HCT116 (cell line): ENCODE measurements at regions not wholly inside any gene's neighbourhood (a gene's known extent, or its start where the extent isn't known, plus 50 kb on each side); places are given as distances from the start of the nearest gene placed in this dataset.

ENCODE experiments used
- EZH2 ChIP-seq: fragments of 200-600 bp; sonication (generic); IDR thresholded peaks from 2 replicates; pipeline ENCODE4 v1.6.1; 2017; ENCODE audit warnings: antibody characterized with exemption, mixed run types
- EZH2phosphoT487 ChIP-seq: fragments of 200-600 bp; IDR thresholded peaks from 2 replicates; pipeline ENCODE4 v1.6.1; 2018; ENCODE audit warnings: antibody characterized with exemption, borderline replicate concordance
- JUND ChIP-seq: IDR thresholded peaks from 2 replicates; pipeline ENCODE4 v1.6.1; 2012
- POLR2A ChIP-seq: IDR thresholded peaks from 2 replicates; pipeline ENCODE4 v1.7.0; 2011; ENCODE audit warnings: borderline replicate concordance; ENCODE audit not compliant: insufficient read depth, insufficient read length; ENCODE audit errors: extremely low read depth
- RAD21 ChIP-seq: IDR thresholded peaks from 2 replicates; pipeline ENCODE4 v1.6.1; 2012; ENCODE audit warnings: low read depth, mild to moderate bottlenecking
- TF ChIP-seq, protein P1 (sequence below), 3 experiments: fragments of 200-600 bp in 1 of 3; sonication (generic) in 1 of 3; IDR thresholded peaks in 2 of 3; conservative IDR thresholded peaks in 1 of 3; 2 replicates each; pipeline ENCODE4 v1.5.1; 2012 to 2017; ENCODE audit warnings: low read depth in 2 of 3, low read length in 2 of 3, antibody characterized with exemption in 1 of 3, borderline replicate concordance in 1 of 3, control low read depth in 1 of 3, mild to moderate bottlenecking in 1 of 3, mixed read lengths in 1 of 3, mixed run types in 1 of 3, moderate library complexity in 1 of 3; ENCODE audit not compliant: insufficient read depth in 1 of 3
- TF ChIP-seq, protein P2 (sequence below): IDR thresholded peaks from 2 replicates; pipeline ENCODE4 v1.6.1; 2012; ENCODE audit warnings: low read depth

DNA sequence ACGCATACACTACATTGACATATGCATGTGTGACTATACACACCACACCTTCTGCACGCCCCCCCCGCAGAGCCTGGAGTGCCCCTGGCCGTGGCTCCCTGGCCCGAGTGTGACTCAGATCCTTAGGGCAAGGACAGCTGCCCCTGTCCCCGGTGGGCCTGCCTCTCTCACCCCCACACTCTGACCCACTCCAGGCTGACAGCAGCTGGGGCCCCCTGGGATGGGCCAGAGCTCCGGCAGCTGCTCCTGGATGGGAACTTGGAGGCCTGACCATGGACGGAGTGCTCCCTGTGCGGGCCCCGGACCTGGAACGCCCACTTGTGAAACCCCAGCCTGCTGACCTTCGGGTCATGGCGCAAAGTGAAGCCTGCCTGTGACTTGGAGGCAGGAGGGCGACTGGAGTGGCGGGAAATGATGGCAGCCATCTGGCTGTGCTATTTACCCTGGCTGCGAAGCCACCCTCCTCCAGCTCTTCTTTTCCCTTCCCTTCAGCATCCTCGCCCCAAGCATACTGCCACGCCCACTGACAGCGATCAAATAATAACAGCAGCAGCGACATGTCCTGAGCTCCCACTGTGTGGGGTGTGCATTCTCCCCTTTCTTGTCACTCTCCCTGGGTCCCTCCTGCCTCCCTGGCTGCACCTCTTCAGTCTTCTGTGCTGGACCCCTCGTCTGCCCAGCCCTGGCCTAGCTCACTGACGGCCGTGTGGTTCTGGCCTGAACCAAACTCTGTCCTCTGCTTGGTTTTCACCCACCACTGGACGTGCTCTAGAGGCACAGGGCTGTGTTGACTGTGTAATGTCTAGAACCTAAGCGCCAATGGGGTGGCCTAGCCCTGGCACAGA, 90.7 kb upstream of the MEF2A start:
- TF ChIP-seq, protein P1, sequence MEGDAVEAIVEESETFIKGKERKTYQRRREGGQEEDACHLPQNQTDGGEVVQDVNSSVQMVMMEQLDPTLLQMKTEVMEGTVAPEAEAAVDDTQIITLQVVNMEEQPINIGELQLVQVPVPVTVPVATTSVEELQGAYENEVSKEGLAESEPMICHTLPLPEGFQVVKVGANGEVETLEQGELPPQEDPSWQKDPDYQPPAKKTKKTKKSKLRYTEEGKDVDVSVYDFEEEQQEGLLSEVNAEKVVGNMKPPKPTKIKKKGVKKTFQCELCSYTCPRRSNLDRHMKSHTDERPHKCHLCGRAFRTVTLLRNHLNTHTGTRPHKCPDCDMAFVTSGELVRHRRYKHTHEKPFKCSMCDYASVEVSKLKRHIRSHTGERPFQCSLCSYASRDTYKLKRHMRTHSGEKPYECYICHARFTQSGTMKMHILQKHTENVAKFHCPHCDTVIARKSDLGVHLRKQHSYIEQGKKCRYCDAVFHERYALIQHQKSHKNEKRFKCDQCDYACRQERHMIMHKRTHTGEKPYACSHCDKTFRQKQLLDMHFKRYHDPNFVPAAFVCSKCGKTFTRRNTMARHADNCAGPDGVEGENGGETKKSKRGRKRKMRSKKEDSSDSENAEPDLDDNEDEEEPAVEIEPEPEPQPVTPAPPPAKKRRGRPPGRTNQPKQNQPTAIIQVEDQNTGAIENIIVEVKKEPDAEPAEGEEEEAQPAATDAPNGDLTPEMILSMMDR (IDR thresholded peaks at IDR 0.05 in 2 of 3, conservative IDR thresholded peaks at IDR 0.05 in 1 of 3; ENCODE audit: borderline replicate concordance in 1 of 3, insufficient read depth in 1 of 3, low read depth in 2 of 3, low read length in 2 of 3) = no peak
- no peak for TF ChIP-seq JUND
- no peak for TF ChIP-seq POLR2A
- TF ChIP-seq EZH2 = no peak
- TF ChIP-seq EZH2phosphoT487 = no peak
- TF ChIP-seq, protein P2, sequence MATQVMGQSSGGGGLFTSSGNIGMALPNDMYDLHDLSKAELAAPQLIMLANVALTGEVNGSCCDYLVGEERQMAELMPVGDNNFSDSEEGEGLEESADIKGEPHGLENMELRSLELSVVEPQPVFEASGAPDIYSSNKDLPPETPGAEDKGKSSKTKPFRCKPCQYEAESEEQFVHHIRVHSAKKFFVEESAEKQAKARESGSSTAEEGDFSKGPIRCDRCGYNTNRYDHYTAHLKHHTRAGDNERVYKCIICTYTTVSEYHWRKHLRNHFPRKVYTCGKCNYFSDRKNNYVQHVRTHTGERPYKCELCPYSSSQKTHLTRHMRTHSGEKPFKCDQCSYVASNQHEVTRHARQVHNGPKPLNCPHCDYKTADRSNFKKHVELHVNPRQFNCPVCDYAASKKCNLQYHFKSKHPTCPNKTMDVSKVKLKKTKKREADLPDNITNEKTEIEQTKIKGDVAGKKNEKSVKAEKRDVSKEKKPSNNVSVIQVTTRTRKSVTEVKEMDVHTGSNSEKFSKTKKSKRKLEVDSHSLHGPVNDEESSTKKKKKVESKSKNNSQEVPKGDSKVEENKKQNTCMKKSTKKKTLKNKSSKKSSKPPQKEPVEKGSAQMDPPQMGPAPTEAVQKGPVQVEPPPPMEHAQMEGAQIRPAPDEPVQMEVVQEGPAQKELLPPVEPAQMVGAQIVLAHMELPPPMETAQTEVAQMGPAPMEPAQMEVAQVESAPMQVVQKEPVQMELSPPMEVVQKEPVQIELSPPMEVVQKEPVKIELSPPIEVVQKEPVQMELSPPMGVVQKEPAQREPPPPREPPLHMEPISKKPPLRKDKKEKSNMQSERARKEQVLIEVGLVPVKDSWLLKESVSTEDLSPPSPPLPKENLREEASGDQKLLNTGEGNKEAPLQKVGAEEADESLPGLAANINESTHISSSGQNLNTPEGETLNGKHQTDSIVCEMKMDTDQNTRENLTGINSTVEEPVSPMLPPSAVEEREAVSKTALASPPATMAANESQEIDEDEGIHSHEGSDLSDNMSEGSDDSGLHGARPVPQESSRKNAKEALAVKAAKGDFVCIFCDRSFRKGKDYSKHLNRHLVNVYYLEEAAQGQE = no peak
- TF ChIP-seq RAD21 = no peak
